ENCODE measurements at regions not wholly inside any gene's neighbourhood (a gene's known extent, or its start where the extent isn't known, plus 50 kb on each side); places are given as distances from the start of the nearest gene placed in this dataset.

GRCh38 chr14:85296456-85297210, 233.3 kb upstream of the FLRT2 start:
- peak; percentile 37 for DNase-seq

- DNase-seq: no peak
Measured at GRCh38 chr14:85300107-85300506, 229.8 kb upstream of the FLRT2 start.

- no peak for DNase-seq
Measured at GRCh38 chr14:85301506-85301905, 228.4 kb upstream of the FLRT2 start.

DNA sequence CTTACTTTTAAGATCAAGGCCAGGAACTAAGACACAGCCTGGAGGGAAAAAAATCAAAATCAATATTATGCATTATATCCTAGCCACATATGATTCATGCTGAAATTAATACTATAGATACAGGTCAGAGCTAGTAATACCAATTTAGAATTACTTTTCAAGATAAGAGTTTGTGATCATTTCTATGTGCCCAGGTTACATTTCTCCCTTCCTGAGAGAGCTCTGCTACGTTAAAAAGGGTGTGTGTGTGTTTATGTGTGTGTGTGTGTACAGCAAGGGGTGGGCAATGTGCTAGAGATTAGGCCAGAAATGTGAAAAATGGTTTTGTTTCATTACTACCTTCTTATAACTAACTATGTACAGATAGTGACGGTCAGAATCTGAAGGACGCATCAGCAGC, 223.9 kb upstream of the FLRT2 start:
- no peak for DNase-seq

DNA sequence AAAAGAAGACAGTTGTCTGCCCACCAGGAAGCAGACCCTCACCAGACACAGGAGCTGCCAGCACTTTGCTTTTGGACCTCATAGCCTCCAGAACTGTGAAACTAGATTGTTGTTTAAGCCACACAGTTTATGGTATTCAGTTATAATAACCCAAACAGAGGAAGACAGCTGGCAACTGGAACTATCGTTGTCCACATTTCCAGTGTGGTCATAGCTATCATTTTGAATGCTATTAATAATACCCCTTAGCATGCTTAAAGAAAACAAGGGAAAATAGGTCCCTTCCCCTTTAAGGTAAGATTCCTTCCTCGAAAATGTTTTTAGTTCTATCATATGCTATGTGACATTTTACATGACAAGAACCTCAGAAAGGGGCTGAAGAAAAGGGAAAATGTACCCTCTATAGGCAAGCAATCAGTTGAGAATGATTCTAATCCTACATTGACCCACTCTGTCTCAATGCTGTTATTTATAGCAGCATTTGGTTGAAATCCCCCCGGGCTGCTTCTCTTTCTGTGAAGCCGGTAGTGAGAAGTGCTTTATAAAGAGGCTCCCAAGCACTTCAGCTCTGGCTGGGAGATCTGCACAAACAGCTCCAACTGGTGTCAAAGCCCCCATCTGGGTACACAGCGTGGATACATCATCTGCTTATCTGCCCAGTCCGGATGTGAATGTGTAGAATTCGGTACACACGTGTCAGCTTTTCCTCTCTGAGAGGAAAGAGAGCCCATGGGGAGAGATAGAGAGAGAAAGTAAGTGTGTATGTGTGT, 221.2 kb upstream of the FLRT2 start:
- no peak for DNase-seq

GRCh38 chr14:85310491-85311272, 219.3 kb upstream of the FLRT2 start:
- DNase-seq: no peak

- DNase-seq: no peak
Measured at GRCh38 chr14:85313560-85314207, 216.3 kb upstream of the FLRT2 start.

GRCh38 chr14:85315290-85315689, 214.7 kb upstream of the FLRT2 start:
- DNase-seq: no peak

- no peak for DNase-seq
Measured at GRCh38 chr14:85315733-85316290, 214.1 kb upstream of the FLRT2 start.

- DNase-seq: no peak
Measured at GRCh38 chr14:85316701-85317410, 213.1 kb upstream of the FLRT2 start.

DNA sequence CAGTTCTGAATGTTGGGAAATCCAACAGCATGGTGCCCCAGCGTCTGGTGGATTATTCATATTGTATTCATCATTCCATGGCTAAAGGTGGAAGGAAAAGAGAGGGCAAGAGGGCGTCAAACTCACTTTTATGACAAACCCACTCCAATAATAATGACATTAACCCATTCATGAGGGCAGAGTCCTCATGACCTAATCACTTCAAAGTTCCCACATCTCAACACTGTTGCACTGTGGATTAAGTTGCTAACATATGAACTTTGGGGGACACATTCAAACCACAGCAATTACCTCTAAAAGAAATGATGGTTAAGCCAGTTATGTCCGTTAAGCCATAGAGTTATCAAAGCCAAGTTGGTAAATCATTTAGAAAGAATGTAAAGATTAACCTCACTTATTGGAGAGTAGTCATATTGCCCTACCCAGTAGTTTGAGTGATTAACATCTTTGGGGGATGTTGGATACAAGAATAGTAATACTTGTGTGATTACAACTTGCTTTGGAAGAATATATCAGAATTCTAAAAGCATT, 212.4 kb upstream of the FLRT2 start:
- DNase-seq: no peak

DNA sequence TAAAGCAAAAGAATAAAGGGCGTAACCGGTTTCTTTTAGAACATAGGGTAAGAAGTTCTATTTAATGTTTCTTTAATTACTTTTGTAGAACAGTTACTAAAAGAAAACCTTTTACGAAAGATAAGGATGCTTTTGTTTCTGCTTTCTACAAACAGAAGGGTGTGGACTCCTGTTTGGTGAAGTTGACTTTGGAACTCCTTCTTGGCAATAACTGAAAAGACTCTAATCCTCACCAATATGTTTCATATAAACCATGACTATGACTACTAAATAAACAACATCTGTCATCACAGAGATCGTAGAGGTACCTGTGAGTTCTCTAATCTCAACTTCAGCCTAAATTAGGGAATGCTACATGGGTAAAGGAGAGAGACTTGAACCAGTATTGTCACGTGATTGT, 210.8 kb upstream of the FLRT2 start:
- DNase-seq: no peak

DNA sequence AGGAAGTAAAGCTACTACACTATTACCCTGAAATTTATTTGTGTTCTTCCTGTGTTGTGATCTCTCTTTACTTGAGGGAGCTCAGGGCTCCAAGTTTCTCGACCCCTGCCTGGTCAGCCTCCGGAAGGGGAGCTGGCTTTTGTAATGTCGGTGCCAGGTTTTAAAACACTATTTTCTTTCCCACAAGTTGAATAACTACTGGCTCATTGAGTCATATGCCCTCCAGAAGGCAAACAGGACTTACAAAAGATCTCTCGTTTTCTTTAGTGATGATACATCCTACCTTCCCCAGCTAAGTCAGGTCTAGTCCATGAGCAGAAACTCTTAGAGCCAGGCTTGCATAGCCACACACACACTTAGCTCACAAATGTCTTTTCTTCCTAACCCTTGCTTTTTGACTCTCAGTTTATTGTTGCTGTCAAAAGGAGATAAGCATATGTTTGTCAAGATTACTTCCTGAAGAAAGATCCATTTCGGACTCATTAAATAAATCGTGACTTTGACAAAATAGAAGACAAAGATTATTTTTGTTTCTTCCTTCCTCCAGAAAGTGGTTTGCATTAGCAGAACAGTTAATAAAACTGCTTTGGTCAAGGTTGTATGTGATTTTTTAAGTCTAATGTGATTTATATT, 209.8 kb upstream of the FLRT2 start:
- no peak for DNase-seq

- DNase-seq: no peak
Measured at GRCh38 chr14:85325134-85326017, 204.6 kb upstream of the FLRT2 start.

DNA sequence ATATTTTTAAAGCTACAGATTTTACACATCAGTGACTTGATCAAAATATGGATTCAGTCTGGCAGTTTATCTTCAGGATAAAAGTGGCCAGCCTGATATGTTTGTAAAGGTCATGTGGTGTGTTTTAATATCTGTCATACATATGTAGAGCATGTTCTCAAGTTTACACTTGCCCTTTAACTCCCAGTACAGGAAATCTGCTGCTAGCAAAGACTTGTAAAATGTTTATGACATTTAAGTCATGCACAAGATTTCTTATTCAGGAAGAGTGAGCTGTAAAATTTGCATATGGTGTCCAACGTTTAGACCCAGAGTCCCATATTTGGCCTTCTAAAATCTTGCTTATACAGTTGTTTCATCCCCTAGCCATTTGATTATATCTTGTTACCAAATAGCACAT, 197.5 kb upstream of the FLRT2 start:
- no peak for DNase-seq

GRCh38 chr14:85333313-85333712, 196.6 kb upstream of the FLRT2 start:
- no peak for DNase-seq

DNA sequence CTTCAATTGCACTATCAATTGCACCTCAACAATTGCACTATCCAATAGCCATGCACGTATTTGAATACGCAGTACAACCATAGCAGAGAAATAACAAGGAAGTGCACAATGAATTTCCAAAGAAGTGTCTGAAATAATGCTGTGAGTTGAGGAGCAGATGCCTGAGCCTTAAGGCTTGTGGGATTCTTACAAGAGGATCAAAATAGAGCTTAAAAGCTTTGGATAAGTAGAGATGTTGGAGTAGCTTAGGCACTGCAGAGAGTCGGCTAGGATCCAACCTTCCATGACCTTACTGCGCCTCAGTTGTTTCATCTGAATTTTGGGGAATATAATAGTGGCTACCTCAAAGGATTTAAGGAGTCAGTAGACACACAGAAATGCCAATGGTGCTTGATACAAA, 196.1 kb upstream of the FLRT2 start:
- no peak for DNase-seq

DNA sequence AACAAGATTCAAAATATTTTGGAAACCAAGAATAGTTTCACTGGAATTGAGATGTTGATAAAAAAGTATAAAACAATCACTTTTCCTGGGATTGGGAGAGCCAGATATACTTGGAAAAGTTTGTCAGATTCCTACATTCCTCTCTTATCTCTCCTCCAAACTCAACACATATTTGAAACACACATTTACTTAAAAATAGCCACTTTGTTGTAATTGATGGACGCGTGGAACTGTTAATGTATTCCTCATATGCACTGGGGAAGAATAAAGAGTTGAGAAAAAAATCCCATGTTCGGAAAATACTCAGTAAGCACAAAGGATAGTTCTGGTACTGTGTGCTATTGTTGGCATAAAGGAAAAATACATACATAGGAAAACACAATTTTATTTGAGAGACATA, 195.6 kb upstream of the FLRT2 start:
- no peak for DNase-seq

DNA sequence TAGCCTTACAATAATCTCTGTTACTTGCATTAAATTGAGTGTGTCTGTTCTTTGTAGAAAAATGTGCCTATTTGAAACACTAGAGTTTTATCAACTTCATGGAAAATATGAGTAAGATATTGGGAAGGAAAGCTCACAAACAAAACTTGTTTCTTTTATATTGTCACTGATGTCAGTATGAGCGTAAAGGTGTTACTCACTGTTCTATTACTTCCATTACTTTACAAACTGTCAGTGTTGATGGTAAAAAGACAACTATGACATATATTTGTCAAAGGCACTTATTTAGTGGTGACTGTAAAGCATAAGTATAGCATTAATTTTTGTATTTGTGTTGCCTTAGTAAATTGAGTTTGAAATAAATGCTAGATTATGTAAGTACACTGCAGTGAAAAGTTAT, 193.7 kb upstream of the FLRT2 start:
- no peak for DNase-seq

- DNase-seq: no peak
Measured at GRCh38 chr14:85336817-85337216, 193.1 kb upstream of the FLRT2 start.

Measured in GDM1 (cell line).